Skeletal muscle tissue (tissue), 3 donors: ENCODE measurements at regions not wholly inside any gene's neighbourhood (a gene's known extent, or its start where the extent isn't known, plus 50 kb on each side); places are given as distances from the start of the nearest gene placed in this dataset.
"Not testable (repeated sequence)": the region's sequence is repeated elsewhere in the genome, so short reads cannot be mapped to it uniquely, and the experiment has no call there.

ENCODE experiments used
- H3K27ac ChIP-seq: one replicate; pipeline ENCODE4 v1.7.0; 2013; ENCODE audit warnings: mild to moderate bottlenecking, low read depth, low read length, inconsistent platforms
- H3K27me3 ChIP-seq, 3 donors: one replicate each; pipeline ENCODE4 v1.7.0; 2013; ENCODE audit warnings: low read length in 3 of 3; ENCODE audit not compliant: control insufficient read depth in 3 of 3, insufficient read depth in 3 of 3
- H3K36me3 ChIP-seq, 3 donors: one replicate each; pipeline ENCODE4 v1.7.0; 2013; ENCODE audit warnings: low read length in 3 of 3; ENCODE audit not compliant: control insufficient read depth in 3 of 3, insufficient read depth in 3 of 3
- H3K4me1 ChIP-seq, 3 donors: one replicate each; pipeline ENCODE4 v1.7.0; 2013; ENCODE audit warnings: low read length in 3 of 3, mild to moderate bottlenecking in 3 of 3; ENCODE audit not compliant: control insufficient read depth in 3 of 3, insufficient read depth in 3 of 3
- H3K4me3 ChIP-seq, 3 donors: one replicate each; pipeline ENCODE4 v1.7.0; 2013; ENCODE audit warnings: low read length in 3 of 3
- H3K9ac ChIP-seq, 3 donors: one replicate each; pipeline ENCODE4 v1.7.0; 2013; ENCODE audit warnings: low read length in 3 of 3, mild to moderate bottlenecking in 3 of 3, moderate library complexity in 2 of 3, low read depth in 1 of 3
- H3K9me3 ChIP-seq, 3 donors: one replicate each; pipeline ENCODE4 v1.7.0; 2013; ENCODE audit warnings: low read length in 3 of 3; ENCODE audit not compliant: control insufficient read depth in 3 of 3
- donor health status: Osteomylitis.

DNA sequence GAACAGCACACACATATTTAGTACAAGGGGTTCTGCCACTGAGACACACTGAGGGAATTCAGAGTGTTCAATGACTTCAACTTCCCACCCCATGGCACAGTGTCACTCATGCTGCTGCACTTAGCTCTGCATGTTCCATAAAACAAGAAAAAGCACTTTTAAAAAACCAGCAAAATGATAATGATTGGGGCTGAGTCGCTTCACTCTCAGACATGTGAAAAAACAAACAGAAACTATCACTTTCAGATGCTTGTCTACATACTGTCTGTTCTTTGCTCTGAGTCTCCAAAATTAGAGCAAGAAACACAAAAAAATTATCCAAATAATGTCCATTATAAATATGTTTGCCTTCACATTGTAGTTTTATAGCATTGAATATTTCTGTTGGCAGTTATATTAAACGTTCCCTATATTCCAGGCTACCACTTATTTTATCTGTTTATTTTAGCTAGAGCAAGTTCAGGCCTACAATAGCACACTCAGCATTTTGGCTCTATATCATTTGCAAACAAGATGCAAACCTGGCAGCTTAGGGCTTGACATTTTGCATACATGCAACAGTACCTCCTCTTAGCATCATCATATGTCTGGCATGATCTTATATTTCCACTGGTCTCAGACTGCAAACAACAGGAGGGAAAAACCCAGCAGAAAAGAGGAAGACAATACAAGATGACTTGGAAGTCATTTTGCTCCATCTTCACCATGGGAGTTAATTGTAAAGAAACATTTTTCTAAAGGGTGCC, 398.8 kb downstream of the HACE1 start:
- H3K27me3 ChIP-seq, result no peaks in the 10 kb centered on the region
- H3K4me3 ChIP-seq, result no peak overlapping the region
- no peak overlapping the region for H3K9ac ChIP-seq
- no peak overlapping the region for H3K27ac ChIP-seq
- H3K9me3 ChIP-seq, result no peaks in the 10 kb centered on the region
- no peaks in the 10 kb centered on the region for H3K36me3 ChIP-seq
- H3K4me1 ChIP-seq, result no peaks in the 10 kb centered on the region

DNA sequence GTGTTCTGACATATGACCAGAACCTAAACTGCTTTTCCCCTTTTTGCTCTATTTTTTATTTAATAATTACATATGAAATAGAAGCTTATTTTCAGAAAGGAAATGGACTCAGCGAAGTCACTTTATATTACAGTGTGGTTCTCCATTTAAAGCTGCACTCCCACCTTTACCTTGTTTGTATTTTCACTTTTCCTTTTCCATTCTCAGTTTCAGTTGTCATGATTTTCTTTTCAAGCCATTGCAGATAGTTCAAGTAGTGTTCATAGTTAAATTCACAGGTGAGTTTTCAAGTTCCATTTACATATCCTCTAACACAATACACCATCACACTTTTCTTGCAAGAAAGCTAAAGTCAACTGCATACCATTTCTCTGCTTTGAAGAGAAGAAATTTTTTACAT, 400.2 kb downstream of the HACE1 start:
- no peaks in the 10 kb centered on the region for H3K4me1 ChIP-seq
- no peaks in the 10 kb centered on the region for H3K27me3 ChIP-seq
- no peaks in the 10 kb centered on the region for H3K36me3 ChIP-seq
- no peaks in the 10 kb centered on the region for H3K9me3 ChIP-seq
- H3K27ac ChIP-seq, result no peak overlapping the region
- H3K4me3 ChIP-seq, result no peak overlapping the region
- H3K9ac ChIP-seq, result no peak overlapping the region

DNA sequence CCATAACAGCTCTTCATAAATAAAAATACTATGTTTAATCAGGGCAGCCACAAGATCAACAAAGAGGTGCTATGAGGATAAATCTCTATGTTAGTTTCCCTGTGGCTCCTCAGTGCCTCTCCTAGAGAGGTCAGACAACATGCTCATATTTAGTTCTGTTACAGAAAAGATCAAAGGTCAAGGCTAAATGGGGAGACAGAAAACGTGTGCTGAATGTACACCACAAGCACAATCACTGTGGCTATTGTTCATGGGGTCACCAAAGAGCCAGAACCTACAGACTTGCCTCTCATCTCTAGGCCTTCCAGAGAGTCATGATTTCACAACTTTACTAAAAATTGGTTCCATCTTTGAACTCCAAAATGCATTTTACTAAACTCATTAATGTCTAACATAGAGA, 409.8 kb downstream of the HACE1 start:
- no peak overlapping the region for H3K4me3 ChIP-seq
- no peaks in the 10 kb centered on the region for H3K27me3 ChIP-seq
- H3K4me1 ChIP-seq, result no peaks in the 10 kb centered on the region
- no peaks in the 10 kb centered on the region for H3K9me3 ChIP-seq
- no peak overlapping the region for H3K27ac ChIP-seq
- no peaks in the 10 kb centered on the region for H3K36me3 ChIP-seq
- H3K9ac ChIP-seq, result no peak overlapping the region

DNA sequence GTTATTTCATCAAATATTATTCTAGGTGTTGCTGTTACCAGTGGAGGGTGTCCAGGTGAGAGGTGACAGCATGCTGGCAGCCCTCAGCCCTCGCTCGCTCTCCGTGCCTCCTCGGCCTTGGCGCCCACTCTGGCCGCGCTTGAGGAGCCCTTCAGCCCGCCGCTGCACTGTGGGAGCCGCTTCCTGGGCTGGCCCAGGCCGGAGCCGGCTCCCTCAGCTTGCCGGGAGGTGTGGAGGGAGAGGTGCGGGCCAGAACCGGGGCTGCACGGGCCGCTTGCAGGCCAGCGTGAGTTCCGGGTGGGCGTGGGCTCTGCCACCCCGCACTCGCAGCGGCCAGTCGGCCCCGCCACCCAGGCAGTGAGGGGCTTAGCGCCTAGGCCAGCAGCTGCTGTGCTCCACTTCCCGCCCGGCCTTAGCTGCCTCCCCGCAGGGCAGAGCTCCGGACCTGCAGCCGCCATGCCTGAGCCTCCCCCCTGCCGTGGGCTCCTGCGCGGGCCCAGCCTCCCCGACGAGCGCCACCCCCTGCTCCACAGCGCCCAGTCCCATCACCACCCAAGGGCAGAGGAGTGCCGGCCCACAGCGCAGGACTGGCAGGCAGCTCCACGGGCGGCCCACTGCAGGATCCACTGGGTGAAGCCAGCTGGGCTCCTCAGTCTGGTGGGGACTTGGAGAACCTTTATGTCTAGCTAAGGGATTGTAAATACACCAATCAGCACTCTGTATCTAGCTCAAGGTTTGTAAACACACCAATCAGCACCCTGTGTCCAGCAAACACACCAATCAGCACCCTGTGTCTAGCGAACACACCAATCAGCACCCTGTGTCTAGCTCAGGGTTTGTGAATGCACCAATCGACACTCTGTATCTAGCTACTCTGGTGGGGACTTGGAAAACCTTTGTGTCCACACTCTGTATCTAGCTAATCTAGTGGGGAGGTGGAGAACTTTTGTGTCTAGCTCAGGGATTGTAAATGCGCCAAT, 413.3 kb downstream of the HACE1 start:
- not testable (repeated sequence) for H3K27me3 ChIP-seq, H3K36me3 ChIP-seq, H3K4me3 ChIP-seq, H3K9ac ChIP-seq, H3K27ac ChIP-seq, H3K9me3 ChIP-seq, H3K4me1 ChIP-seq

DNA sequence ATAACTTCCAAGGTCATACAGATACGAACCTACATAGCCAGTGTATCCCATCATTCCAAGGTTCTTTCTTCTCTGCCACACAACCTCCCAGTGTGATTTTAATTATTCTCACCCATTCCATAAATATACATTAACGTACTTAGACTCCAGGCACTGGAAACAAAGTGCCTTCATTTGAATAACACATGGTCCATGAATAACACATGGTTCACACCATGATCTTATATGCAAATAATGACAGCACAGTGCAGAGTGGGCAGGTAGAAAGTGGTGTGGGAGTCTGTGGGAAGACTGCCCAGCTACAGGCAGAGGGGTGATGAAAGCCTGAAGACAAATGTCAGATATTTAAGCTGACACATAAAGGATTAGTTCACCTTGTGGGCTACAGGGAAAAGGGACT, 425.2 kb downstream of the HACE1 start:
- no peak overlapping the region for H3K4me3 ChIP-seq
- no peak overlapping the region for H3K27ac ChIP-seq
- H3K27me3 ChIP-seq, result no peaks in the 10 kb centered on the region
- H3K9me3 ChIP-seq, result no peaks in the 10 kb centered on the region
- no peaks in the 10 kb centered on the region for H3K36me3 ChIP-seq
- H3K9ac ChIP-seq, result no peak overlapping the region
- no peaks in the 10 kb centered on the region for H3K4me1 ChIP-seq

DNA sequence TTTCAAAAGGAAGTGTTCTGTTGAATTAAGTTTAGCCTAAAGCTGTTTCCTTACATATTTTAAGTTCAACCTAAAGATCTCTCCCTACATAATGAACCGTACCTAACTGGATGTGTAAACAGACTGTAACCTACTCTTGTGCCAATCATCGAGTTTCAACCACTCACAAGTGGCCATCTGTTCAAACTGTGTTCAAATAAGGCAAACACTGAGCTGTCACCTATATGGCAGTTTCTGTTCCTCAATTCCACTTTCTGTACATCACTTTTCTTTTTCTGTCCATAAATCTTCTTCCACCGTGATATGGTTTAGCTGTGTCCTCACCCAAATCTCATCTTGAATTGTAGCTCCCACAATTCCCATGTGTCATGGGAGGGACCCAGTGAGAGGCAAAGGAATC, 428.6 kb downstream of the HACE1 start:
- Histone ChIP-seq H3K9me3 (peaks cover 0 to 4% (median 0%) of the 10 kb centered on the region in 3 donors), H3K27ac (no peak overlapping the region), H3K4me1 (no peaks in the 10 kb centered on the region)

DNA sequence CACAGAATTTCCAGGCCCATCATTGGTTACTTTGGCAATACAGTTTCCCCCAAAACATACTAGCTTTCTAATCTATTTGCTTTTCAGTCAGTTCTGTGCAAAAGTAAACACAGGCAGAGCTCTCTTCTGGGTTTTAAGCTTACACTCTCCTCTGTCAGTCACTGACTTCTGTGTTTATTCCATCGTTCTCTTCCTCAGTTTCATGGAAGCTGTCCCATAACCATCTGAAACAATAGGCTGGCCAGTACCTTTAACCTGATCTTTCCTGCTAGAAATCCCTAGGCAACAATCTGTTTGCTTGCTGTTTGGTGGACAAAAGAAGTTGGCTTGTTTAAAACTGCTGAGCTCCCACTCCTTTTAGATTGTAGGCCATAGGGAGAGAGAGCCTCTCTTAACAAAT, 431.5 kb downstream of the HACE1 start:
- H3K27me3 ChIP-seq, result no peaks in the 10 kb centered on the region
- no peak overlapping the region for H3K4me3 ChIP-seq
- H3K27ac ChIP-seq, result no peak overlapping the region
- H3K4me1 ChIP-seq, result no peaks in the 10 kb centered on the region
- H3K9ac ChIP-seq, result no peak overlapping the region
- peaks cover 0 to 4% (median 0%) of the 10 kb centered on the region in 3 donors for H3K9me3 ChIP-seq
- no peaks in the 10 kb centered on the region for H3K36me3 ChIP-seq

More for the DNA sequence above, 428.6 kb downstream of the HACE1 start:
- Histone ChIP-seq H3K27me3 (no peaks in the 10 kb centered on the region), H3K36me3 (no peaks in the 10 kb centered on the region), H3K9ac (no peak overlapping the region), H3K4me3 (no peak overlapping the region)

DNA sequence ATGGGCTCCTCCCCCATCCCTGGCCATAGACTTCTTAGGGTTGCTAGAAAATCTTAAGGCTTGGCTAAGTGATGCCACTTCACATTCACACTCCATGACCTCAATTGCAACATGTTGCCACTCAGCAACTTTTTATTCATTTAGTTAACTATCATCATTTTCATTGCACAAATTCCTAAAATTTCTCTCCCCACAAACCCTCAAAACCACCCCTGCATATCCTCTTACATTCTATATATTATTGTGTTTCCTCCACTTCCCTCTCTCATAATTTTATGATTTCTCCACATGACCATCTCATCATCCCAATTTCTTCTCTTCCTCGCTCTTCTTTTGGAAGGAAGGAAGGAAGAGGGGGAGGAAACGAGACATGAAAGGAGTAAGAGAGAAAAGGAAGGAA, 436.0 kb downstream of the HACE1 start:
- H3K4me1 ChIP-seq, result no peaks in the 10 kb centered on the region
- H3K9ac ChIP-seq, result no peak overlapping the region
- no peaks in the 10 kb centered on the region for H3K27me3 ChIP-seq
- no peak overlapping the region for H3K27ac ChIP-seq
- peaks cover 0 to 4% (median 0%) of the 10 kb centered on the region in 3 donors for H3K9me3 ChIP-seq
- no peaks in the 10 kb centered on the region for H3K36me3 ChIP-seq
- no peak overlapping the region for H3K4me3 ChIP-seq

DNA sequence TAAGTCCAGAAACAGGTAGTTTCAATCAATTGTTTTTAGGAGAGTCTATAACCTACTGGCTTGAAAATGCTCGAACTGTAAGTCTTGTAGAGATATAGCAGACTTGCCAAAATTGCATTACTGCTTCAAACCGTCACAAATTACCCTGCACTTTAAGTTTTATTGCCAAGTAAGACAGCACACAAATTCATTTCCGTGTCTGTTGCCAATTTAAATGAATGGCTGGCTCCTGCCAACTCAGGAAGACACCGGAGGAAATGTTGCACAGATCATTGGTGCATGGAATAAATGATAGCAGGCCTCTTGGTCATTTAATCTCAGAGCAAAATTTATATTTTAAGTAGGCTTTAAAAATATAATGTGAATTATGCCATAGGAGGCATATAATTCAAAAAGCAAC, 438.1 kb downstream of the HACE1 start:
- Histone ChIP-seq H3K9ac (no peak overlapping the region), H3K4me1 (no peaks in the 10 kb centered on the region), H3K9me3 (no peaks in the 10 kb centered on the region), H3K36me3 (no peaks in the 10 kb centered on the region), H3K27ac (no peak overlapping the region), H3K27me3 (no peaks in the 10 kb centered on the region), H3K4me3 (no peak overlapping the region)

DNA sequence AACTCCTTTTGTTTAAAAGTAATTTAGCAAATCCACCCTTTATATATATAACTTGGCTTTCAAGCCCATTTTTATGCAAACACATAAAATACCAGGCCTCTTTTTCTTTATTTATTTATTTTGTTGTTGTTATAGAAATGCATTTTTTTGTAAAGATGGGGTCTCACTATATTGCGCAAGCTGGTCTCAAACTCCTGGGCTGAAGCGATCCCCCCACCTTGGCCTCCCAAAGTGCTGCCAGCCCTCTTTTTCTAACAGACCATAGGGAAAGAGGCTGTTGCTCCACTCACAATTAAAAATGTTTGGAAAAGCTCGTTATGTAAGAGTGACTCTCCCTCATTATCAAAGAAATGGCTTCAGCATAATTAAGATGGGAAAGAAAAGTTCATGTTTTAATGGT, 440.9 kb downstream of the HACE1 start:
- Histone ChIP-seq H3K4me3 (no peak overlapping the region), H3K4me1 (no peaks in the 10 kb centered on the region), H3K9me3 (no peaks in the 10 kb centered on the region), H3K27ac (no peak overlapping the region), H3K9ac (no peak overlapping the region), H3K27me3 (no peaks in the 10 kb centered on the region), H3K36me3 (no peaks in the 10 kb centered on the region)
